HepG2 (cell line): ENCODE measurements at regions not wholly inside any gene's neighbourhood (a gene's known extent, or its start where the extent isn't known, plus 50 kb on each side); places are given as distances from the start of the nearest gene placed in this dataset.

Source experiments
- ATF4 ChIP-seq, 2 experiments: fragments of 450-650 bp in 1 of 2; sonication (generic) in 1 of 2; formaldehyde crosslinking; IDR thresholded peaks; 2 replicates each; pipeline versions ENCODE4 v1.5.0 to v1.8.0; 2020 to 2022; ENCODE audit warnings: mild to moderate bottlenecking in 1 of 2, missing genetic modification reagents in 1 of 2
- CTCF ChIP-seq: sonication (generic); formaldehyde crosslinking; IDR thresholded peaks from 2 replicates; pipeline ENCODE4 v1.5.0; 2020; ENCODE audit warnings: mild to moderate bottlenecking, missing genetic modification reagents, moderate library complexity
- ELK4 ChIP-seq: sonication (generic); formaldehyde crosslinking; IDR thresholded peaks from 2 replicates; pipeline ENCODE4 v1.9.0; 2021; ENCODE audit warnings: missing genetic modification reagents, borderline replicate concordance
- EZH2 ChIP-seq: conservative IDR thresholded peaks from 2 replicates; pipeline ENCODE4 v1.6.1; 2012; ENCODE audit warnings: mild to moderate bottlenecking, low read depth, low read length, moderate library complexity
- MED13 ChIP-seq: sonication (generic); formaldehyde crosslinking; IDR thresholded peaks from 2 replicates; pipeline ENCODE4 v1.5.0; 2020; ENCODE audit warnings: missing genetic modification reagents
- PLRG1 ChIP-seq: fragments of 450-650 bp; conservative IDR thresholded peaks from 2 replicates; pipeline ENCODE4 v1.6.1; 2016
- POLR2A ChIP-seq, 2 experiments: IDR thresholded peaks; 2 replicates each; pipeline ENCODE4 v1.6.1; 2011; ENCODE audit warnings: low read depth in 2 of 2, low read length in 2 of 2, mild to moderate bottlenecking in 1 of 2, moderate library complexity in 1 of 2; ENCODE audit not compliant: insufficient read depth in 1 of 2
- SETDB1 ChIP-seq: sonication (generic); formaldehyde crosslinking; IDR thresholded peaks from 2 replicates; pipeline ENCODE4 v1.5.1; 2020; ENCODE audit warnings: missing genetic modification reagents, mild to moderate bottlenecking, borderline replicate concordance
- ZKSCAN8 ChIP-seq: IDR thresholded peaks from 2 replicates; pipeline ENCODE4 v1.6.1; 2016; ENCODE audit warnings: borderline replicate concordance, missing genetic modification reagents, missing compliant biosample characterization
- ZNF512 ChIP-seq: sonication (generic); formaldehyde crosslinking; IDR thresholded peaks from 2 replicates; pipeline ENCODE4 v1.4.0; 2020; ENCODE audit warnings: mild to moderate bottlenecking, missing genetic modification reagents
- ZNF776 ChIP-seq: sonication (generic); formaldehyde crosslinking; IDR thresholded peaks from 2 replicates; pipeline ENCODE4 v1.4.0; 2020; ENCODE audit warnings: mild to moderate bottlenecking, missing genetic modification reagents

- no peak for TF ChIP-seq ZNF776 (CRISPR knock-in tag)
- TF ChIP-seq MED13, result no peak
- TF ChIP-seq CTCF (CRISPR knock-in tag), result no peak
- no peak for TF ChIP-seq ZKSCAN8 (CRISPR knock-in tag)
- TF ChIP-seq ATF4 (CRISPR knock-in tag; IDR thresholded peaks at IDR 0.05), result no peak
- TF ChIP-seq PLRG1, result no peak
- TF ChIP-seq SETDB1, result no peak
- no peak for TF ChIP-seq ZNF512 (CRISPR knock-in tag)
- TF ChIP-seq POLR2A (IDR thresholded peaks at IDR 0.05; ENCODE audit: insufficient read depth in 1 of 2, low read depth in 2 of 2, low read length in 2 of 2), result no peak
- TF ChIP-seq ELK4, result no peak
- TF ChIP-seq EZH2, result no peak
These were observed 638.2 kb upstream of the IGFBP3 start for GRCh38 chr7:46559194-46559832.
